Thyroid gland (tissue), 4 donors: ENCODE measurements at regions not wholly inside any gene's neighbourhood (a gene's known extent, or its start where the extent isn't known, plus 50 kb on each side); places are given as distances from the start of the nearest gene placed in this dataset.

Source experiments
- POLR2A ChIP-seq, 2 donors: fragments of 450-650 bp; IDR thresholded peaks; one replicate each; pipeline ENCODE4 v1.6.1; 2017; ENCODE audit warnings: antibody characterized with exemption in 2 of 2, mild to moderate bottlenecking in 2 of 2, moderate library complexity in 1 of 2
- TF ChIP-seq, protein P1 (sequence below), 6 experiments: fragments of 200-600 bp in 3 of 6; fragments of 450-650 bp in 3 of 6; sonication (generic) in 3 of 6; IDR thresholded peaks; one replicate each; pipeline ENCODE4 v1.5.1; 2016 to 2019; ENCODE audit warnings: antibody characterized with exemption in 6 of 6, mild to moderate bottlenecking in 2 of 6, inconsistent platforms in 1 of 6, moderate library complexity in 1 of 6

- TF ChIP-seq POLR2A (IDR thresholded peaks at IDR 0.05): no peak
- TF ChIP-seq, protein P1, sequence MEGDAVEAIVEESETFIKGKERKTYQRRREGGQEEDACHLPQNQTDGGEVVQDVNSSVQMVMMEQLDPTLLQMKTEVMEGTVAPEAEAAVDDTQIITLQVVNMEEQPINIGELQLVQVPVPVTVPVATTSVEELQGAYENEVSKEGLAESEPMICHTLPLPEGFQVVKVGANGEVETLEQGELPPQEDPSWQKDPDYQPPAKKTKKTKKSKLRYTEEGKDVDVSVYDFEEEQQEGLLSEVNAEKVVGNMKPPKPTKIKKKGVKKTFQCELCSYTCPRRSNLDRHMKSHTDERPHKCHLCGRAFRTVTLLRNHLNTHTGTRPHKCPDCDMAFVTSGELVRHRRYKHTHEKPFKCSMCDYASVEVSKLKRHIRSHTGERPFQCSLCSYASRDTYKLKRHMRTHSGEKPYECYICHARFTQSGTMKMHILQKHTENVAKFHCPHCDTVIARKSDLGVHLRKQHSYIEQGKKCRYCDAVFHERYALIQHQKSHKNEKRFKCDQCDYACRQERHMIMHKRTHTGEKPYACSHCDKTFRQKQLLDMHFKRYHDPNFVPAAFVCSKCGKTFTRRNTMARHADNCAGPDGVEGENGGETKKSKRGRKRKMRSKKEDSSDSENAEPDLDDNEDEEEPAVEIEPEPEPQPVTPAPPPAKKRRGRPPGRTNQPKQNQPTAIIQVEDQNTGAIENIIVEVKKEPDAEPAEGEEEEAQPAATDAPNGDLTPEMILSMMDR (IDR thresholded peaks at IDR 0.05): no peak
Measured at GRCh38 chr9:89808076-89808755, 203.4 kb downstream of the GADD45G start.
